ENCODE measurements at regions not wholly inside any gene's neighbourhood (a gene's known extent, or its start where the extent isn't known, plus 50 kb on each side); places are given as distances from the start of the nearest gene placed in this dataset.
"Not testable (repeated sequence)": the region's sequence is repeated elsewhere in the genome, so short reads cannot be mapped to it uniquely, and the experiment has no call there.

DNA sequence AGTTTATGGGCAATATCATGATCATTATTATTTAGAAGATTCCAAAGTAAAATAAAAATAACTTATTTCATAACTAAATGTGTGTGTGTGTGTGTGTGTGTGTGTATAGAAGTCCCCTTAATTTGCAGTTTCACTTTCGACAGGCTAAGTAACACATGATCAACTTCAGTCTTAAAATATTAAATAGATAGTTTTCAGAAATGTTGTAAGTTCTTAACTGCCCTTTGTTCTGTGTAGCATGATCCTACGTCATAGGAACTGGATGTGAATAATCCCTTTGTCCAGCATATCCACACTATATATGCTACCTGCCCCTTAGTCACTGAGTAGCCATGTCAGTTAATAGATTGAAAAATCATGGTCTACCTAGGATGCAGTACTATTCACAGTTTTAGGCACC lies 1863.5 kb upstream of the PCDH20 start:
- no peaks in the 10 kb centered on the region for H3K36me3 ChIP-seq
- H3K27ac ChIP-seq = no peak overlapping the region
- H3K4me1 ChIP-seq = no peaks in the 10 kb centered on the region
- H3K9me3 ChIP-seq = no peaks in the 10 kb centered on the region
- no peak for TF ChIP-seq POLR2AphosphoS5 (IDR thresholded peaks at IDR 0.05)
- TF ChIP-seq, protein P1, sequence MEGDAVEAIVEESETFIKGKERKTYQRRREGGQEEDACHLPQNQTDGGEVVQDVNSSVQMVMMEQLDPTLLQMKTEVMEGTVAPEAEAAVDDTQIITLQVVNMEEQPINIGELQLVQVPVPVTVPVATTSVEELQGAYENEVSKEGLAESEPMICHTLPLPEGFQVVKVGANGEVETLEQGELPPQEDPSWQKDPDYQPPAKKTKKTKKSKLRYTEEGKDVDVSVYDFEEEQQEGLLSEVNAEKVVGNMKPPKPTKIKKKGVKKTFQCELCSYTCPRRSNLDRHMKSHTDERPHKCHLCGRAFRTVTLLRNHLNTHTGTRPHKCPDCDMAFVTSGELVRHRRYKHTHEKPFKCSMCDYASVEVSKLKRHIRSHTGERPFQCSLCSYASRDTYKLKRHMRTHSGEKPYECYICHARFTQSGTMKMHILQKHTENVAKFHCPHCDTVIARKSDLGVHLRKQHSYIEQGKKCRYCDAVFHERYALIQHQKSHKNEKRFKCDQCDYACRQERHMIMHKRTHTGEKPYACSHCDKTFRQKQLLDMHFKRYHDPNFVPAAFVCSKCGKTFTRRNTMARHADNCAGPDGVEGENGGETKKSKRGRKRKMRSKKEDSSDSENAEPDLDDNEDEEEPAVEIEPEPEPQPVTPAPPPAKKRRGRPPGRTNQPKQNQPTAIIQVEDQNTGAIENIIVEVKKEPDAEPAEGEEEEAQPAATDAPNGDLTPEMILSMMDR (IDR thresholded peaks at IDR 0.05) = no peak
- no peak for TF ChIP-seq POLR2A (IDR thresholded peaks at IDR 0.05)
- no peak for TF ChIP-seq EP300 (IDR thresholded peaks at IDR 0.05)
- WGBS, 2 donors (ENCODE audit: low coverage in 1 of 2) = 53 to 80% methylated on average over 2 of the region's 2 CpGs
- ATAC-seq = no peak
- H3K27me3 ChIP-seq = no peaks in the 10 kb centered on the region
- no peak overlapping the region for H3K4me3 ChIP-seq

DNA sequence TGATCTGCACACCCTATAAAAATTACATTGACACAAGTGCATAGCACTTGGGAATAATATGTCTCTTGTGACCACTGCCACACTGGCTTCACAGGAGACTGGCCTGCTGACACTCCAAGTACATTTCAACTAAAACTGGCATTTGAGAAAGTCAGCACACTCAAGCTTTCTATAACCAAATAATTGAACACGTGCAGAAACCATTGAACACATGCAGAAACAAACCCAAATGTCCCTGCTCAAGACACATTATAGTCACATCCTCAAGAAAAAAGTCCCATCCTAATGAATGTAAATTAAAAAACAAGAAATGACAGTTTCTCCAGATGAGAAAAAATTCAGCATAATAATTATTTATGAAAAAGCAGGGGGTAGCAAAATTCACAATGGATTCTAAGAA lies 1859.1 kb upstream of the PCDH20 start:
- 80% methylated on average over 1 of the region's 1 CpG; no CpG with 5 or more reads in 1 of the 2 donors for WGBS, 2 donors (ENCODE audit: low coverage in 1 of 2)
- no peaks in the 10 kb centered on the region for H3K27me3 ChIP-seq
- no peak for ATAC-seq
- H3K9me3 ChIP-seq = no peaks in the 10 kb centered on the region
- no peaks in the 10 kb centered on the region for H3K36me3 ChIP-seq
- H3K27ac ChIP-seq = no peak overlapping the region
- no peak overlapping the region for H3K4me3 ChIP-seq
- no peaks in the 10 kb centered on the region for H3K4me1 ChIP-seq
- TF ChIP-seq, protein P1 (IDR thresholded peaks at IDR 0.05) = no peak
- TF ChIP-seq POLR2A (IDR thresholded peaks at IDR 0.05) = no peak
- no peak for TF ChIP-seq EP300 (IDR thresholded peaks at IDR 0.05)
- TF ChIP-seq POLR2AphosphoS5 (IDR thresholded peaks at IDR 0.05) = no peak

DNA sequence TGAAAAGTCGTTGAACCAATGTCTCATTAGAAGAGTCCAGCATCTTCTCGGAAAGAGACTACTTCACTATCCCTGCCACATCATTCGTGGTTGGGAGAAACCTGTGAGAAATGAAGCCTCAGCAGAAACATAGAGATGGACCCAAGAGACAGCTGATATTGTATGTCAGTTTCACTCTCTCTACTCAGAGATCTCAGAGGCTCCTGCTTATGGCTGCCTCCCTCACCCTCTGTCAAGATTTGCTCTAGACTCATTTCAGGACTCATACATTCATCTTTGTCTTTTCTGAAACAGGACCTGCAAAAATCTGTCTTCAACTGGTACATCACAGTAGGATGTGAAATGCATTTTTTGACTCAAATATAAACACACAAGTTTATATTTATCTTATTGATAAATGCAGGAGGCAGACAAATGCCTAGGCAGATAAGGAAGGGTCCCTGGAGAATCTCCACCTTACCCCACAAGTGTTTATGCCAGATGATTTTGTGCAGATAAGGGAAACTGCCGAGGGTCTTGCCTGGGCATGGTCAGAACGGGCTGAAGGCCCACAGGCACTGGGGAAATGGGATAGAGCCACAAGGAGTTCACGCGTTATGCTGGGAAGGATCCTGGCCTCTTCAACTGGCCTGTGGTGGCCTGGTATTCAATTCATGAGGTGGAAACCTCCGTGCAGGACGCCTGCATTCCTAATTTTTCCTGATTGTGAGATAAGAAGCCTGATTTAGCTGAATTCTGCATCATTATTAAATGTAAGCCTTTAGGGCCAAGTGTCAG lies 1834.0 kb upstream of the PCDH20 start:
- WGBS, 2 donors (ENCODE audit: low coverage in 1 of 2) = 82 to 83% methylated on average over 4 to 7 of the region's 9 CpGs

DNA sequence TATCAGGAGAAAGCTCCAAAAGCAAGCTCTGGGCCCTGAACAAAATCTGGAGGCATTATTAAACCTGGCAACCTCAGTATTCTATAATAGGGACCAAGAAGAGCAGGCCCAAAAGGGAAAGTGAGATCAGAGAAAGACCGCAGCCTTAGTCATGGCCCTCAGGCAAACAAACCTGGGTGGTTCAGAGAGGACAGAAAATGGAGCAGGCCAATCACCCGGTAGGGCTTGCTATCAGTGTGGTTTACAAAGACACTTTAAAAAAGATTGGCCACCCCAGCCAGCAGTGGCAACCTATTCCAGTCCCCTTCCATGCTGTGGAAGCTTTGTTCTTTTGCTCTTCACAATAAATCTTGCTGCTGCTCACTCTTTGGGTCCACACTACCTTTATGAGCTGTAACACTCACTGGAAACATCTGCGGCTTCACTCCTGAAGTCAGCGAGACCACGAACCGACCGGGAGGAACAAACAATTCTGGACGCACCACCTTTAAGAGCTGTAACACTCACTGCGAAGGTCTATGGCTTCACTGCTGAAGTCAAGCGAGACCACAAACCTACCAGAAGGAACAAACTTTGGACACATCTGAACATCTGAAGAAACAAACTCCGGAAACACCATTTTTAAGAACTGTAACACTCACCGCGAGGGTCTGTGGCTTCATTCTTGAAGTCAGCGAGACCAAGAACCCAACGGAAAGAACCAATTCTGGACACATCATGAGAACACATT lies 1821.2 kb upstream of the PCDH20 start:
- not testable (repeated sequence) for H3K4me3 ChIP-seq, H3K4me1 ChIP-seq, H3K9me3 ChIP-seq, H3K27me3 ChIP-seq, H3K36me3 ChIP-seq, ATAC-seq, H3K27ac ChIP-seq
- WGBS, 2 donors (ENCODE audit: low coverage in 1 of 2) = 90 to 91% methylated on average over 2 to 15 of the region's 15 CpGs

More for the DNA sequence above, 1834.0 kb upstream of the PCDH20 start:
- Histone ChIP-seq H3K36me3 (no peaks in the 10 kb centered on the region), H3K4me3 (no peak overlapping the region), H3K4me1 (no peaks in the 10 kb centered on the region), H3K27me3 (no peaks in the 10 kb centered on the region), H3K9me3 (no peaks in the 10 kb centered on the region), H3K27ac (no peak overlapping the region)
- TF ChIP-seq, protein P1 (IDR thresholded peaks at IDR 0.05) = no peak
- no peak for TF ChIP-seq POLR2A (IDR thresholded peaks at IDR 0.05)
- no peak for TF ChIP-seq EP300 (IDR thresholded peaks at IDR 0.05)
- ATAC-seq = no peak

DNA sequence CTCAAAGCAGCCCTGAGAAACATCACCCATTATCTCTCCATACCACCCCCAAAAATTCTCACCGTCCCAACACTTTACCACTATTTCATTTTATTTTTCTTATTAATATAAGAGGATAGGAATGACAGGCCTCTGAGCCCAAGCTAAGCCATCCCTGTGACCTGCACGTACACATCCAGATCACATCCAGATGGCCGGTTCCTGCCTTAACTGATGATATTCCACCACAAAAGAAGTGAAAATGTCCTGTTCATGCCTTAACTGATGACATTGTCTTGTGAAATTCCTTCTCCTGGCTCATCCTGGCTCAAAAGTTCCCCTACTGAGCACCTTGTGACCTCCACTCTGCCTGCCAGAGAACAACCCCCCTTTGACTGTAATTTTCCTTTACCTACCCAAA lies 1802.9 kb upstream of the PCDH20 start:
- WGBS, 2 donors (ENCODE audit: low coverage in 1 of 2) = 80 to 90% methylated on average over 2 to 3 of the region's 3 CpGs
- H3K4me1 ChIP-seq, H3K27ac ChIP-seq, H3K36me3 ChIP-seq, H3K27me3 ChIP-seq, H3K9me3 ChIP-seq, ATAC-seq, H3K4me3 ChIP-seq: not testable (repeated sequence)

All from gastroesophageal sphincter (tissue), 4 donors.